Stimulated activated CD8-positive, alpha-beta memory T cell treated with anti-CD3 and anti-CD28 coated beads, Interleukin-7, amount 100 ng/mL, for 1 hour (primary cell): ENCODE measurements at regions not wholly inside any gene's neighbourhood (a gene's known extent, or its start where the extent isn't known, plus 50 kb on each side); places are given as distances from the start of the nearest gene placed in this dataset.

Experiments
- DNase-seq, 2 donors: peaks; one replicate each; pipeline ENCODE4 v3.0.0-alpha.2; 2020; ENCODE audit warnings: low read depth in 2 of 2

- DNase-seq, result no peak
These were observed 50.8 kb upstream of the SLC39A10 start for GRCh38 chr2:195606179-195606578.

DNA sequence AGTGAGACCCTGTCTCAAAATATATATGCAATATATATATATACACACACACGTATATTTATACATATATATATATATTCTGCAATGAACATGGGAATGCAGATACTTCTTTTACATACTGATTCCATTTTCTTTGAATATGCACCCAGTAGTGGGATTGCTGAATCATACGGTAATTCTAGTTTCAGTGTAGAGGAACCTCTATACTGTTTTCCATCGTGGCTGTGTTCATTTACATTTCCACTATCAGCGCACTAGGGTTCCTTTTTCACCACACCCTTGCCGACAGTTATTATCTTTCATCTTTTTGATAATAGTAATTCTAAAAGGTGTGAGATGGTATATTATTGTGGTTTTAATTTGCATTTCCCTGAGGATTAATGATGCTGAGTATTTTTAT is 52.3 kb upstream of the SLC39A10 start:
- no peak for DNase-seq

- DNase-seq, result no peak
These were observed 53.0 kb upstream of the SLC39A10 start for GRCh38 chr2:195603998-195604397.

DNA sequence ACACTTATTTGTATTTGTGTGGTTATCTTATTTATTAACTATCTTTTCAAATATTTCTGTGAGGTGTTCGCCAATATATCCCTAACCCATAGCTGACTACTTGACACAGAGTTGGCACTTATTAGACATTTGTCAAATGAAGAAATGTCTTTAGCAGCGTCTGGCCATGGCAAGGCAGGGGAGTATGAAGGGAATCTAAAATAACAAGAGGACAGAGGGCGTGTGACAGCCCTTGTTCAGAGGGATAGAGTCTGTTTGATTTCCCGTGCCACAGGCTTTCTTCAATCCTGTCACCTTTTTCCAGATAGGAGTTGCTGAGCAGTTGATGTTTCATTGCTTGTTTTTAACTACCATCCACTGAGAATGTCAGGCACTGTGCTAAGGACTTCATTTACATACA is 53.6 kb upstream of the SLC39A10 start:
- DNase-seq, result no peak

DNA sequence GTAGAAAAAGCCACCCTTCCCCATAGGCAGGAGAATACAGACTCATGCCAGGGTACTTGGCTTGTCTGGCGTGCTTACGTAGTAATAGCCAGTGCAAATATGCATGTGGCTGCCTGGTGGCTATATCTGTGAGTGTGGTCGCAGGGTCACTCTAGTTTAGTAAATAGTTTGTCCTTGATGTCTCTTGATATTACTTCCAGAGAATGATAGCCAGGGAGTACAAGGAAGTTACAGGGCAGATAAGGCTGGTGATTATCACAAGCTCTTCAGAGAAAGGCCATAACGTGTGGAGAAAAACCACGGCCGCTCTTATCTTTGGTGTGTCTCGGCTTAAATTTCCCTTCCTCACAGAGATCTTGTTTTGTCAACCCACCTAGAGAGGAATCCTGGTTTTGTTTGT is 54.3 kb upstream of the SLC39A10 start:
- DNase-seq, result no peak

DNA sequence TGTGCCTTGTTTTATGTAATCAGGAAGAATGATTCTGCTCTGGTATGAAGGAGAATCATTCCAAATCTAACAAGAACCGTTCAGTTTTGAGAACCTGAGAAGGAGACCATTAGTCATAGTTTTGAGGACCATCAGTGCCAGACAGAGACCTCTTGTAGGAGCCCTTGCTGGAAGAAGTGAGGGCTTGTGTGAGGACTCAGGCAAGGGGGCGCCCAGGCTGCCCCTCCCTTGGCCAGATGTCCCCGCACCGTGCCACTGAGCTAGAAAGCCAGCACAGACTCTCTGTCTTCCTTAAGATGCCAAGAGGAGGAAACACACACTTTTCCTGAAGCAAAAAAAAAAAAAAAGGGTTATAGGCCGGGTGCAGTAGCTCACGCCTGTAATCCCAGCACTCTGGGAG is 55.7 kb upstream of the SLC39A10 start:
- no peak for DNase-seq

GRCh38 chr2:195600778-195601177 is 56.2 kb upstream of the SLC39A10 start:
- DNase-seq, result no peak

DNA sequence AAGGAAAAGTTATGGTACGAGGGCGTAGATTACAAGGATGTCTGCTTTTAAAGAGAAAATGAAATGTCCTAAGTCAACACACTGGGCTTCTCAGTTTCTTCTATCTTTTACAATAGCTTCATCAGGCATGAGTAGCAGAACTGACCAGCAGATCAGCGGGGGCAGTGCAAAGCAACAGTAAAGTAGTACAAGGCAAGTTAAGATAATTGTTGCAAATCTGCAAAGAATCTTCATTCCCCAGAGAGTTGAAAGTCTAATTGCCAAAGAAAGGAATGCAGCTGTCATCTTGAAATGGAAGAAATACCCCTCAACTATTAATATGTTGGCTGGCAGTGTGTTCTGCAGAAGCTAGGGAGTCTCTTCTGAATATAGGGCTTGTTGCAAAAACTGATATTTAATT is 60.2 kb upstream of the SLC39A10 start:
- no peak for DNase-seq

- DNase-seq, result no peak
These were observed 61.2 kb upstream of the SLC39A10 start for GRCh38 chr2:195595825-195596224.

DNA sequence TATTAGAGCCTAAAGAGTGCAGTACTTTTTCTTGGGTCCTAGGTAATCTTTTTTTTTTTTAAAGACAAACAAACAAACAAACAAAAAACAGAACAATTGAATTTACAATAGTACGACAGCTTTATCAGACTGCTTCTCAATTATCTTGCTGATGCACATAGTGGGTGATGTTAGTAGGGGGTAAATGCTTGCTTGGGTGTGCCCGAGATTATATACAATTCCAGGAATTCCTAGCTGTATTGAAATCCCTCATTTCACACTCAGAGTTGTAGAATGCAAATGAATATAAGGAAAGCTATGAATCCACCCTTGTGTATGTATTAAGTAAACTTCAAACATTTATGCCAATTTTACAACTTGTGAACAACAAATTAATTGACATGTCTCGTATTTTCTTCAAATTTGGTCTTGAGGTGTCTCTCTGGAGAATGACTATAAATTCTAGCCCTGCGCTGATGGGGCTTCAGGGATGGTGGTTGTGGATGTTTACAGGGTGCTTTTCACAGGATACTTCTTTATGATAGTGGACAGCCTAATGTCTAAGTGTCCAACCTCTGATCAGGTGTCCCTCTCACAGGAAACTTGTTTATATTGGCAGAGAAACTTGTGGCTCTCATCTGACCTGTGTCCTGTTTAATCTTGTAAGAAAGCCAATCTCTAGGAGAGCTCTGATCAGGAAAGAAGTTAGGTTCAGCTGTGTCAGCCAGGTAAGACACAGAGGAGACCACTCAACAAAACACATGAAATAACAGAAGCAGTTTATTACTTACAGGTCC is 61.9 kb upstream of the SLC39A10 start:
- DNase-seq, result no peak

DNA sequence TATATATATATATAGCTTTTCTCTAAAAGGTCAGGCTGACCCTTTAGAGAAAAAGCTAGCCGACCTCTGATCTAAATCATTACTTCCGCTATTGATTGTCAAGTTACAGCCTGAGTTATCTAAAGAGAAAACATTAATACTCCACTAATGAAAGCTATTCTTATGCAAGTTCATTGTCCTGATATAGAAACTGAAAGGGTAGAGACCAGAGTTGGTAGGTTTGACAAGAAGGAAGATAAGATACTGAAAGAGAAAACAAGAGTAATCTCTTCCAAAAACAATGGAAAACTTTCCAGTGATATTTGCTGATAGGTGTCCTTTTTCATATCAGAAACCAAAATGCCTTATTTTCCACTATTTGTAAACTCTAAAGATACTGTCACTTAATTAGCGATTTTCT is 62.8 kb upstream of the SLC39A10 start:
- no peak for DNase-seq

- no peak for DNase-seq
These were observed 64.9 kb upstream of the SLC39A10 start for GRCh38 chr2:195592105-195592504.

GRCh38 chr2:195590861-195591205 is 66.2 kb upstream of the SLC39A10 start:
- DNase-seq, result no peak

DNA sequence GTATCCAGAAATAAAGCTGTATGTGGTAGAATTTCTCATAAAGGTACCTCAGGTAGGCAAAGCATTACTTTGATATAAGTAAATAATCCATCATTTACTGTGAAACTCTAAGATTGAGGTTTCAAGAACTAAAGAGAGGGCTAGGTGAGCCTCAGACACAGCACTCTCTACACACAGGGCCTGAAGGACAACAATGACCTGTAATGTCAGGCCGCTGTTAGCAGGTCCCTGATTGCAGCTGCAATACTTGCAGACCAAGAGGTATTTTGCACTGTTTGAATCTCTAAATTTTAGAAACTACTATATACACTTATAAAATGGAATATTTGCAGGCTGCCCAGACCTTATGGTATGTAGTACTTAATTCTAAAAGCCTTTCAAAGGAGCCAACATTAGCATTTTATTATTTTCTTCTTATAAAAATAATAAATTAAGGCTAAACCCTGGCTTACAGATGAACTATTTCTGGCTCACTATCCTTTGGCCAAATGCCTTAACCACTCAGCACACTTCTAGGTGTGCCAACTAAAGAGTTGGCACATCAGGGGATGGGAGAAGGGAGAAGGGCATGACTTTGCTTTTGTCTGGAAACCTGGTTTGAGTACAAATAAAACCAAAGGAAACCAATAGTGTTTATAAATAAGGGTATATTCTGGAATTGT is 66.7 kb upstream of the SLC39A10 start:
- no peak for DNase-seq

- no peak for DNase-seq
These were observed 69.1 kb upstream of the SLC39A10 start for GRCh38 chr2:195587966-195588365.

DNA sequence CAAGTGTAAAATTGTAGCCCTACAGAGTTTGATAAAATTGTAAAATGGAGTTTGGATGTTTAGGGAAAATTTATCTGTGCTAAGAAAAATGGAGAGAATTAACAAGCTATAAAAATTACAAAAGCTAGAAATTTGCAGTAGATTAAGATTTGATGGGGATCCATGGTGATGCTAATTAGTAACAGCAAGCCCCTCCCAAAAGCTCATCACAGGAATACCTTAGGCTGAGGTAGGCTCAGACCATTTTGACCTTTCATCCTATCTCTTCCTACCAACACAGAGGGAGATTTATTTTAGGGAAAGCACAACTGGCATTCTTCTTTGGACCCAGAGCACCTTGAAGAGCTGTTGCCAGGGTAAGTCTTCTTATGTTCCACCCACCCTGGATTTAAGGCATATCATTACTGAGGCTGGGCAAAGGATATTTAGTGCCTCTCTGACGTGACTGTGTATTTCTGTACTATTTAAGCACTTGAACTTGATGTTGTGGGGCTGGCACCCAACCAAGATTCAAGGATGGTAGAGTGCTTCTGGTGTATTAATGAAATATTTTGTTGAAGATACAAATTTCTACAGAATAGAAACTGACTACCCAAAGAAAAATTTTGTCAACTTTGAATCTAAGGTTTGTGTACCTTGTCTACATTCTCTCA is 70.8 kb upstream of the SLC39A10 start:
- no peak for DNase-seq

- DNase-seq, result no peak
These were observed 74.8 kb upstream of the SLC39A10 start for GRCh38 chr2:195582188-195582587.

GRCh38 chr2:195579776-195580555 is 77.1 kb upstream of the SLC39A10 start:
- no peak for DNase-seq

DNA sequence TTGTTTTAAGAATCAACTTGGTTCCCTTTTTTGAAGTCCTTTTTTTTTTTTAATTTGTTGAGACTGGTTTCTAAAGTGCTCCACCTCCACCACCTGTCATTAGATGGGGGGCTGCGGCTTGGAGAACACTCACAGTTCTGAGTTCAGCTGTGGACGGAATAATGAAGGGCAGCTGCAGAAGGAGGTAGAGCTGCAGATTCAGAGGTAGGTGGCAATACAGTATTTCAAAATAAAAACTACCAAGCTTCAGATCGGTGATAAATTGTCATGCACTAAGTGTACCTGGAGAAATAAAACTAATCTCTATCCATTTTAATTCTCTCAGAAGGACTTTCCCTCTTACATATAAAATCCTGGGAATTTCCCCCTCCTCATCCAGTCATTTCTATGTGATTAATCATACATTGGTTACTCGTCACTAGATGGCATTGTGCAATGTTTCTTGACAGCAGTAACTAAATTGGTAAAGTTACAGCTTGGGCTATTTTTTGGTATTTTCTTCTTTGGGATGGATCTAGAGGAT is 81.1 kb upstream of the SLC39A10 start:
- DNase-seq, result no peak

GRCh38 chr2:195575016-195575415 is 82.0 kb upstream of the SLC39A10 start:
- no peak for DNase-seq

GRCh38 chr2:195574312-195574711 is 82.7 kb upstream of the SLC39A10 start:
- DNase-seq, result no peak
